ENCODE measurements at regions not wholly inside any gene's neighbourhood (a gene's known extent, or its start where the extent isn't known, plus 50 kb on each side); places are given as distances from the start of the nearest gene placed in this dataset.

- TF ChIP-seq CTCF (IDR thresholded peaks at IDR 0.05) (no peak), POLR2AphosphoS5 (IDR thresholded peaks at IDR 0.05) (no peak), POLR2A (IDR thresholded peaks at IDR 0.05) (no peak), EP300 (IDR thresholded peaks at IDR 0.05) (no peak)
These were observed 300.8 kb downstream of the PAX1 start for GRCh38 chr20:22006306-22006705.

Data from upper lobe of left lung (tissue), 4 donors.